Retinal pigment epithelial cell (primary cell): ENCODE measurements at regions not wholly inside any gene's neighbourhood (a gene's known extent, or its start where the extent isn't known, plus 50 kb on each side); places are given as distances from the start of the nearest gene placed in this dataset.

Experiments used
- DNase-seq: peaks from one replicate; pipeline ENCODE4 v3.0.0-alpha.2; 2010; ENCODE audit warnings: low read depth
- H3K4me3 ChIP-seq: 2 replicates; pipeline ENCODE4 v1.5.1; 2011; ENCODE audit warnings: mild to moderate bottlenecking, low read length, control low read depth, moderate library complexity
- CTCF ChIP-seq: conservative IDR thresholded peaks from 2 replicates; pipeline ENCODE4 v1.5.1; 2011; ENCODE audit warnings: low read depth, low read length, control low read depth, inconsistent platforms

- no peak for DNase-seq
- no peak overlapping the region for H3K4me3 ChIP-seq
- TF ChIP-seq CTCF = no peak
These were observed 388.9 kb upstream of the TPK1 start for GRCh38 chr7:145224775-145225174.

GRCh38 chr7:145219461-145219860 lies 383.6 kb upstream of the TPK1 start:
- no peak overlapping the region for H3K4me3 ChIP-seq
- DNase-seq = no peak
- no peak for TF ChIP-seq CTCF

DNA sequence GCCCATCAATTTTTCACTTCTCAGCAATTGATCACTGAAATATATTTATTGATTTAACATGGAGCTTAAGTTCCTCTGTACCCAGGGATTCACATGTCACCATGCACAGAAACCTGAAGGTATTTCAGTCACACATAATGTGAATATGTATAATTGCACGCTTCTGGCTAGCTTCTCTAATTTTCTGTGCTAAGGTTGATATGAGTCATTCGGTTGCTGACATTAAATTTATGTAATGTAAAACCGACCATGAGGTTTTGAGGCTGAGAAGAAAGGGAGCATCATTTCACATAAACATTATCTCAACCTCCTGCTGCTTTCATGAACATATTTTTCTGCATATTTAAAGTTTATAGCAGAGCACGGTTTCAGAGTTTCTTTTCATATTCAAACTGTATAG lies 381.0 kb upstream of the TPK1 start:
- no peak for DNase-seq
- no peak overlapping the region for H3K4me3 ChIP-seq
- TF ChIP-seq CTCF = no peak

- H3K4me3 ChIP-seq = no peak overlapping the region
- no peak for DNase-seq
- TF ChIP-seq CTCF = no peak
These were observed 376.2 kb upstream of the TPK1 start for GRCh38 chr7:145212050-145212449.

GRCh38 chr7:145211211-145211610 lies 375.4 kb upstream of the TPK1 start:
- DNase-seq = no peak
- H3K4me3 ChIP-seq = no peak overlapping the region
- no peak for TF ChIP-seq CTCF

DNA sequence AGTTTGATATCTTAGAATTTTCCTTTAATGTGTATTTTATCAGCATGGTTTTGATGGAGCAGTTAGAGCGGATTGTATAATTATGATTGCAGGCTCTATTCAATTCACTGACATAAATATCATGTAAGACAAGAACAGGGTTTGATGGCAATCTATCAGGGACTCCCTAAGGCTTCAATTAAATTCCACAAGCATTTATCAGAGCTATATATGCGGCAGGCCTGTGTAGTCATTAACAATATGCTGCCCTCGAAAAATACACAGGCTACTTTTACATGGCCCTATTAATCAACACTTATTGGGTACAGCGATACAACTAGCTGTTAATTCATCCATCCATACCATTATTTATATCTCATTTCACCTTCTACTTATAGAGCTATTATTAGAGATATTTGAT lies 358.1 kb upstream of the TPK1 start:
- no peak for DNase-seq
- no peak overlapping the region for H3K4me3 ChIP-seq
- TF ChIP-seq CTCF = no peak

- no peak for TF ChIP-seq CTCF
- H3K4me3 ChIP-seq = no peak overlapping the region
- no peak for DNase-seq
These were observed 349.1 kb upstream of the TPK1 start for GRCh38 chr7:145184956-145185355.
